VCaP (cell line): ENCODE measurements at regions not wholly inside any gene's neighbourhood (a gene's known extent, or its start where the extent isn't known, plus 50 kb on each side); places are given as distances from the start of the nearest gene placed in this dataset.
"Not testable (repeated sequence)": the region's sequence is repeated elsewhere in the genome, so short reads cannot be mapped to it uniquely, and the experiment has no call there.

ENCODE experiments used
- H3K27ac ChIP-seq: fragments of 450-650 bp; 2 replicates; pipeline ENCODE4 v1.5.1; 2017
- TF ChIP-seq, protein P1 (sequence below): fragments of 450-650 bp; conservative IDR thresholded peaks from 2 replicates; pipeline ENCODE4 v1.5.1; 2017; ENCODE audit warnings: mild to moderate bottlenecking, moderate library complexity

DNA sequence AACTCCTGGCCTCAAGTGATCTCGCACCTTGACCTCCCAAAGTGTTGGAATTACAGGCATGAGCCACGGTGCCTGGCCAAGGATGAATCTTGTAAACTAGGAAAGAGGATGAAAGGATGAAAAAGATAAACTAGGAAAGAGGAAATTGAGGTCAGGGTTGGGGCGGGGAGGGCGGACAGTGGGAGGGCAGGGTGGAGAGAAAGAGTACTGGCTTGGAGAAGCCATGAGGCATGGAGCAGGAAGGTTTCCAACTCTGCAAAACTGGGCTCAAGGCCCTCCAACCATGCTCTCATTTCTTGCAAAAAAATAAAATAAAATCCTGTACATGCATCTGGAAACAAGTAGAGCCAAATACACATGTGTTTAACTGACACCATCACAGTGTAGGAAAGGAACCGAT, 256.6 kb upstream of the SGK1 start:
- TF ChIP-seq, protein P1, sequence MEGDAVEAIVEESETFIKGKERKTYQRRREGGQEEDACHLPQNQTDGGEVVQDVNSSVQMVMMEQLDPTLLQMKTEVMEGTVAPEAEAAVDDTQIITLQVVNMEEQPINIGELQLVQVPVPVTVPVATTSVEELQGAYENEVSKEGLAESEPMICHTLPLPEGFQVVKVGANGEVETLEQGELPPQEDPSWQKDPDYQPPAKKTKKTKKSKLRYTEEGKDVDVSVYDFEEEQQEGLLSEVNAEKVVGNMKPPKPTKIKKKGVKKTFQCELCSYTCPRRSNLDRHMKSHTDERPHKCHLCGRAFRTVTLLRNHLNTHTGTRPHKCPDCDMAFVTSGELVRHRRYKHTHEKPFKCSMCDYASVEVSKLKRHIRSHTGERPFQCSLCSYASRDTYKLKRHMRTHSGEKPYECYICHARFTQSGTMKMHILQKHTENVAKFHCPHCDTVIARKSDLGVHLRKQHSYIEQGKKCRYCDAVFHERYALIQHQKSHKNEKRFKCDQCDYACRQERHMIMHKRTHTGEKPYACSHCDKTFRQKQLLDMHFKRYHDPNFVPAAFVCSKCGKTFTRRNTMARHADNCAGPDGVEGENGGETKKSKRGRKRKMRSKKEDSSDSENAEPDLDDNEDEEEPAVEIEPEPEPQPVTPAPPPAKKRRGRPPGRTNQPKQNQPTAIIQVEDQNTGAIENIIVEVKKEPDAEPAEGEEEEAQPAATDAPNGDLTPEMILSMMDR: no peak
- H3K27ac ChIP-seq: no peak overlapping the region

DNA sequence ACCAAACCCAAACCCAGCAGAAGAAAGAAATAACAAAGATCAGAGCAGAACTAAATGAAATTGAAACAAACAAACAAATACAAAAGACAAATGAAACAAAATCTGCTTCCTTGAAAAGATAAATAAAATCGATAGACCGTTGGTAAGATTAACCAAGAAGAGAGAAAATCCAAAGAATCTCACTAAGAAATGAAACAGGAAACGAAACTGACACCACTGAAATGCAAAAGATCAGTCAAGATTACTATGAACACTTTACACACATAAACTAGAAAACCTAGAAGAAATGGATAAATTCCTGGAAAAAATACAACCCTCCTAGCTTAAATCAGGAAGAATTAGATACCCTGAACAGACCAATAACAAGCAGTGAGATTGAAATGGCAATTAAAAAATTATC, 252.1 kb upstream of the SGK1 start:
- H3K27ac ChIP-seq: not testable (repeated sequence)

DNA sequence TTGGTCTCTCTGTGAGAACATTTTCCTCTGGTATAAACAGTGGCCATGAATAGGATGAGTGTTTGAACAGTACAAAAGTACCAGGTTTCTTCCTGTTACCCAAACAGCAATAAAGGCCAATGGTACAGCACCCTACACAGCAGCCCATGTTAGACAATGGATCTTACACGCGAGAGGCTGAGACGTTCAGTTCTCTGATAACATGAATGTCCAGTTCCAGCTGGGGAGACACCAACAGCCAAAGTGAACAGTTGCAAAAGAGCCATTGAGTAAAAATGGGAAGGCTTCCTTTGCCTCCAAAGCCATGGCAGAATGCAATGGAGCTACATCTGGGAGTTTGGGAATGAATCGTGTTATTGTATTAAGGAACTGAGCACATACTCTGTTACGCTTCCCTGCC, 246.8 kb upstream of the SGK1 start:
- TF ChIP-seq, protein P1: no peak
- no peak overlapping the region for H3K27ac ChIP-seq

DNA sequence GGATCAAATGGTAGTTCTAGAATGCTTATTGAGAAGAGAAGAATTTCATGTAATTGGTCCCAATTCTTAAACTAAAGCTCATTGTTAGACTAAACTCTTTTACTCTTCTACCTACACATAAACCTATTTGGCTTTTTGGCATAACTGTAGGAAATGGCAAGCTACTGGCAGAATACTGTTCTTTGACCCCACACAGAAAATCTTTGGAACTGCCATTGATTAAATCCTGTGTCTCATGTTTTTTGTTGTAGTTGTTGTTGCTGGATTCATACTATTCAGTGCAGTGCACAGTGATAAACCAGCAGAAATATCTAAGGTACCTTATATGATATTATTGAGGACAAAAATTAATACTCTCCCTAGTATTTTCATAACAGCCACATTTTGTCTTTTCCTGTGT, 242.1 kb upstream of the SGK1 start:
- TF ChIP-seq, protein P1: no peak

DNA sequence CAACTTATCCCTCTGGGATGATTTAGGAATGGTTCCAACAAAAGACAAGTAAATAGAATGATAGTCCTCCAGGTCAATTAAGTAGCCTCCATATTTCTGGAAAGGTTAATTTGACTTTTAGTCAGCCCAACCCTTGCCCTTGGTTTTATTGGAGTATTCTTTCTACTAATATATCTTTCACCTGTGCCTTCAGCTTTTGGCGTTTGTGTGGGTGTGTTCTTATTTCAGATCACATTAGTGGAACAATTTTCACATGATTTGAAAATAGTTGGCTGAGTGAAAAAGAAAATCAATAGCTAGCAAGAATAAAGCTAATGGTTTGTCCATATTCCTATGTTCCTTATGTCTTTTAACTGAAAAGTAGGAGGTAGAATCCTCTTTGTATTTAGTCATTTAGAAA, 239.6 kb upstream of the SGK1 start:
- H3K27ac ChIP-seq: no peak overlapping the region
- TF ChIP-seq, protein P1: no peak

More for the DNA sequence above, 242.1 kb upstream of the SGK1 start:
- no peak overlapping the region for H3K27ac ChIP-seq

DNA sequence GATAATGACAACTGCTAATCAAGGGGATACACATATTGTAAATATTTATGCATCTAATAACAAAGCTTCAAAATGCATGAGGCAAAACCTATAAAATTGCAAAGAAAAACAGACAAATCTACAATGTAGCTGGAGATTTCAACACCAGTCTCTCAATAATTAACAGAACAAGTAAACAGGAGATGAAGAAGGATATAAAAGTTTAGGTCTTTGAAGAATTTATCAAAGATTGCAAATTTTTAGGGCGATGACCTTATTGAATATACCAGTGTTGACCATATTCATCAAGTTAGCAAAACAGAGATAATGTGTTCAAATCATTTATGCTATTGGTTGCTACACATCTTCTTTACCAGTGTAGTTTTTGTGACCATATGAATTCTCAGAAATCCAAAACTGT, 237.8 kb upstream of the SGK1 start:
- TF ChIP-seq, protein P1: no peak
- no peak overlapping the region for H3K27ac ChIP-seq

DNA sequence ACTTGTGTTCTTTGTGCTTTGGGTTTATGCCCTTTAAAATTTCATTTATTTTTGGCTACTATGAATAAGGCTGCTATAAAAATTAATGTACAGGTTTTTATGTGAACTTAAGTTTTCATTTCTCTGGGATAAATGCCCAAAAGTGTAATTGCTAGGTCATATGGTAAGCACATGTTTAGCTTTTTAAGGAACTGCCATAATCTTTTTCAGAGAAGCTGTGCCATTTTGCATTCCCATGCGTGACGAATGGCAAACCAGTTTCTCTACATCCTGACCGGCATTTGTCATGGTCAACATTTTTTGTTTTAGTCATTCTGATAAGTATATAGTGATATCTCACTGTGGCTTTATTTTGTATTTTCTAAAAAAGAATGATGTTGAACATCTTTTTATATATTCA, 236.0 kb upstream of the SGK1 start:
- TF ChIP-seq, protein P1: no peak

DNA sequence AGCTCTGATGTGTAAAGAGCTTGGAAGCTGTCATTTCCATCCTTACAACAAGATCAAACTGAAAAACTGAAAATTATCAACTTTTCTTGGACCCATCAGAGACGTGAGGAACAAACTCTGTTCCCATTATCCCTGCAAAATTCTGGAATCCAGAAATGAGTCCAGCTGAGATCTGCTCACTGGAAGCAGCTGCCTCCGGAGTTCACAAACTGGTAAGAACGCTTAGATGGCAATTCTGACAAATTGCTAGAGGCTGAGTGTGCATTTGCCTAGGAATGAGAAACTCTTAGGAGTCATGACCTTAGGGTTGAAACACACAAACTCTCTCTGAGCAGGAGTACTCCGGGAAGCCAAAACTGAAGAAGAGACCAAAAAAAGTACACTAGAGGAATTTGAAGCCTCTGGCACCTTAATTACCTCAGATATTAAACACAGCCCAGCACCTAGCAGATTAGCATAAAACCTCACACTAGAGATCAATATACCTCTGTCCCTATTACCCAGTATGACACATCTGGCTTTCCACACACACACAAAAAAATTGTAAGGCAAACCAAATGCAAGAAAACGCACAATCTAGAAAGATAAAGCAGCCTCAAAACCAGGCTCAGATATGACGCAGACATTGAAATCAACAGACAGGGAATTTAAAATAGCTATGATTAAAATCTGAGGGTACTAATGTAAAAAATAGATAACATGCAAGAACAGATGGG, 233.5 kb upstream of the SGK1 start:
- TF ChIP-seq, protein P1: no peak
- no peak overlapping the region for H3K27ac ChIP-seq

More for the DNA sequence above, 236.0 kb upstream of the SGK1 start:
- no peak overlapping the region for H3K27ac ChIP-seq
